Kidney (tissue), 13 donors: ENCODE measurements at regions not wholly inside any gene's neighbourhood (a gene's known extent, or its start where the extent isn't known, plus 50 kb on each side); places are given as distances from the start of the nearest gene placed in this dataset.
A peak's percentile ranks its signal among the peaks of the same experiment; 100 is the strongest.

Source experiments
- DNase-seq, 5 donors: peaks; one replicate each; pipeline ENCODE4 v3.0.0-alpha.2; 2013 to 2020
- FAIRE-seq: peaks from 2 replicates; lab custom pipeline; 2012; peaks lifted over from hg19 to GRCh38; lab: Jason Lieb, UNC
- H3K27ac ChIP-seq, 2 donors: one replicate each; pipeline ENCODE4 v1.7.0; 2013; ENCODE audit warnings: low read depth in 2 of 2, low read length in 2 of 2, inconsistent platforms in 1 of 2
- H3K27me3 ChIP-seq: one replicate; pipeline ENCODE4 v1.7.1; 2013; ENCODE audit warnings: low read length, inconsistent platforms; ENCODE audit not compliant: control insufficient read depth, insufficient read depth
- H3K36me3 ChIP-seq, 3 donors: one replicate each; pipeline versions ENCODE4 v1.7.0 to v1.7.1; 2013; ENCODE audit warnings: low read length in 3 of 3, control low read depth in 1 of 3, inconsistent platforms in 1 of 3; ENCODE audit not compliant: insufficient read depth in 3 of 3, control insufficient read depth in 2 of 3
- H3K4me1 ChIP-seq, 3 donors: one replicate each; pipeline versions ENCODE4 v1.7.0 to v1.7.1; 2013; ENCODE audit warnings: low read length in 3 of 3, inconsistent platforms in 1 of 3, low read depth in 1 of 3; ENCODE audit not compliant: control insufficient read depth in 2 of 3, insufficient read depth in 2 of 3
- H3K4me3 ChIP-seq, 3 donors: one replicate each; pipeline versions ENCODE4 v1.7.0 to v1.8.1; 2013; ENCODE audit warnings: low read length in 3 of 3, control low read depth in 1 of 3, inconsistent platforms in 1 of 3
- H3K9ac ChIP-seq, 3 donors: one replicate each; pipeline versions ENCODE4 v1.7.0 to v1.7.1; 2013; ENCODE audit warnings: low read length in 3 of 3, control low read depth in 1 of 3, inconsistent platforms in 1 of 3
- H3K9me3 ChIP-seq, 3 donors: one replicate each; pipeline versions ENCODE4 v1.7.0 to v1.7.1; 2013; ENCODE audit warnings: low read length in 3 of 3, control low read depth in 1 of 3, inconsistent platforms in 1 of 3; ENCODE audit not compliant: control insufficient read depth in 2 of 3, insufficient read depth in 1 of 3
- intact Hi-C: fragments of 100-400 bp; cut with DNase I; formaldehyde crosslinking; loops from one replicate; pipeline ENCODE4 v1.11.1; 2022
- TF ChIP-seq, protein P1 (sequence below): IDR thresholded peaks from 3 replicates; pipeline ENCODE4 v1.5.1; 2012; ENCODE audit warnings: mild to moderate bottlenecking, moderate library complexity, borderline replicate concordance; ENCODE audit not compliant: insufficient read depth; ENCODE audit errors: extremely low read depth
- donor health status: control.
- donor health status: control.
- donor health status: control.
- donor health status: control.
- donor health status: control.
- donor health status: DM: yes; HTN: yes; CAD: no.
- donor health status: Normal renal cell carcinoma (clear cell type).

DNA sequence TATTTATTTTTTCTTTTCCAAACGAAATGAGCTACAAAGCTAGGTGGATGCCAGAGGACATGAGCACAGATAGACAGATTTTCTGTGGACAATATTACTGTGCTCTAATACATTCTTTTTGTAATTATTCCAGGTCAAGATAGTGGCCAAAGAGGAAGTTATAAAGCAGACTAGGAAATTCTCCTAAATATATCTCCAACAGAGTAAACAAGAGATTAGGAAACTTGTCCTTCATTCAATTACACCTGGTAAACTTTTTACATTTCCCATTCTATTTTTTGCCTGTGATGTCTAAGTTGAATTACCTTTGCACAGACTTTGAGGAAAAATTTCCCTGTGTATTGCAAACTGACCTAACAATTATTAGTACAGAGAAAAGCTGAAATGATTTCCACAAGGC lies 905.5 kb upstream of the PCDH20 start:
- Histone ChIP-seq H3K27ac (no peak overlapping the region), H3K9me3 (no peaks in the 10 kb centered on the region), H3K36me3 (no peaks in the 10 kb centered on the region), H3K4me3 (no peak overlapping the region), H3K4me1 (no peaks in the 10 kb centered on the region), H3K9ac (no peak overlapping the region), H3K27me3 (no peaks in the 10 kb centered on the region)
- intact Hi-C loops, result no loop called here
- no peak for FAIRE-seq
- DNase-seq, result no peak
- TF ChIP-seq, protein P1, sequence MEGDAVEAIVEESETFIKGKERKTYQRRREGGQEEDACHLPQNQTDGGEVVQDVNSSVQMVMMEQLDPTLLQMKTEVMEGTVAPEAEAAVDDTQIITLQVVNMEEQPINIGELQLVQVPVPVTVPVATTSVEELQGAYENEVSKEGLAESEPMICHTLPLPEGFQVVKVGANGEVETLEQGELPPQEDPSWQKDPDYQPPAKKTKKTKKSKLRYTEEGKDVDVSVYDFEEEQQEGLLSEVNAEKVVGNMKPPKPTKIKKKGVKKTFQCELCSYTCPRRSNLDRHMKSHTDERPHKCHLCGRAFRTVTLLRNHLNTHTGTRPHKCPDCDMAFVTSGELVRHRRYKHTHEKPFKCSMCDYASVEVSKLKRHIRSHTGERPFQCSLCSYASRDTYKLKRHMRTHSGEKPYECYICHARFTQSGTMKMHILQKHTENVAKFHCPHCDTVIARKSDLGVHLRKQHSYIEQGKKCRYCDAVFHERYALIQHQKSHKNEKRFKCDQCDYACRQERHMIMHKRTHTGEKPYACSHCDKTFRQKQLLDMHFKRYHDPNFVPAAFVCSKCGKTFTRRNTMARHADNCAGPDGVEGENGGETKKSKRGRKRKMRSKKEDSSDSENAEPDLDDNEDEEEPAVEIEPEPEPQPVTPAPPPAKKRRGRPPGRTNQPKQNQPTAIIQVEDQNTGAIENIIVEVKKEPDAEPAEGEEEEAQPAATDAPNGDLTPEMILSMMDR, result no peak

DNA sequence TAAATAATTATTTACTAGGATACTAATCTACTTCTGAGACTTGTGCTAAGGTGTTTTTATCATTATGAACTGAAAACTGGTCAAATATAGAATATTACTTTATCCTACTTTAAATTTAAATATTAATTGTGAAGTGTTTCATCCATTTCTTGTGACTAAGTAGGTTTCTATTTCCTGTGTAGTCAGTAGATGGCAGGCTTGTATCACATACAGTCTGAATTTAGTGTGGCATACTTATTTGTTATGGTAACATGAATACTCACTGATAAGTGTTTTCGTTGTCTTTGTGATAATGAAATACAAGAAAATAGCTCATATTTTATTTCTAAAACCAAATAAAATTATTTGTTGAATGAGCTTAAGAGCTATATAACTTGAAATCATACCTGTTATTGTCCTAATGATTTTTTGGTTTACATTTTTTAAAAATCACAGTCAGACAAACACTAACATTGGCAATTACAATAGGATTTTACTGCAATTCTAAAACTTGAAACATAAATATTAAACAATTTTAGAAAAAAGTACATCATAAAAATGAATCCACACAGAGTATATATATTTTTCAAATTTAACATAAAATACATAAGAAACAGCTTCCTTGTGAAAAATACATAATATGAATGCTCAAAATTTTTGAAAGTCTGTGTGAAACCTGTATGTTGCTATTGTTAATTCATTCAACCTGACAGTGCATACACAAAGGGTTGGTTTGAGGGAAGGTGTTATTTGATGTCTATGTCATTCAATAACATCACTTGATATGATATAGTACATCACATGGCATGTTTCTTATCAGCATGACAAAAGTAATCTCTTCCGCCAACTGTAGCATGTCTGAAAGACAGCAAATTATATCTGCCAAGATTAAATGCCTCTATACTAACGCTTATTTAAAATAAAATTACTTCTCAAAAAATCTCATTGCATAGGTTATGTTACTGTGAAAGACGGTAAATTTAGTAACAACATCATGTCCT lies 904.8 kb upstream of the PCDH20 start:
- peak; percentile 82 for FAIRE-seq
- Histone ChIP-seq H3K9ac (no peak overlapping the region), H3K27ac (no peak overlapping the region), H3K9me3 (no peaks in the 10 kb centered on the region), H3K4me3 (no peak overlapping the region), H3K4me1 (no peaks in the 10 kb centered on the region), H3K36me3 (no peaks in the 10 kb centered on the region), H3K27me3 (no peaks in the 10 kb centered on the region)
- intact Hi-C loops, result no loop called here
- DNase-seq, result peak in 2 of 5 donors; percentile 62 to 76
- TF ChIP-seq, protein P1, result peak; percentile 39

DNA sequence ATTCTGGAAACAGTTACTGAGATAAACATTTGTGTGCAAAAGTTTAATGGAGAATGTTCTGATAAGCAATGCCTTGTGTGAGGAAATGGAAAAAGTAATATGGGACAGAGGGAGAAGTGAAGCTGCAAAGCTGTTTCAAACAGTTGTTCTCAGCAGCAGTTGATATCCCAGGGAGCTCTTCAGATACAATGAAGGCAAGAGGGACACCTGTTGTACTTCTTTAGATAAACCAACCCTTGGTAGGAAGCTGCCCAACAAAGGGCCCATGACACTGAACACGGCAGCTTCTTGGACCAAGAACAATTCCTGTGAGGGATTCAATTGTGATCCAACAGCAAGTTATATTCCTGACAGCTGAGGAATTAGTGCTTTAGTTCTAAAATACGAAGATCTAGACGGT lies 894.3 kb upstream of the PCDH20 start:
- Histone ChIP-seq H3K4me3 (no peak overlapping the region), H3K27ac (no peak overlapping the region), H3K27me3 (no peaks in the 10 kb centered on the region), H3K9ac (no peak overlapping the region), H3K36me3 (no peaks in the 10 kb centered on the region), H3K9me3 (no peaks in the 10 kb centered on the region), H3K4me1 (no peaks in the 10 kb centered on the region)
- FAIRE-seq (no peak), DNase-seq (no peak)
- intact Hi-C loops, result no loop called here
- TF ChIP-seq, protein P1, result no peak
